HG03521 (cell line): ENCODE measurements at regions not wholly inside any gene's neighbourhood (a gene's known extent, or its start where the extent isn't known, plus 50 kb on each side); places are given as distances from the start of the nearest gene placed in this dataset.

ENCODE experiments used
- ATAC-seq: cut with Tn5 transposase; IDR thresholded peaks from one replicate; pipeline ENCODE4 v1.9.1; 2021; ENCODE audit warnings: mild to moderate bottlenecking, moderate library complexity; ENCODE audit not compliant: unreplicated experiment

- ATAC-seq = no peak
Observed at GRCh38 chr18:76579301-76579695, 84.3 kb upstream of the ZNF516 start.

- ATAC-seq = no peak
Observed at GRCh38 chr18:76578571-76579300, 83.7 kb upstream of the ZNF516 start.

DNA sequence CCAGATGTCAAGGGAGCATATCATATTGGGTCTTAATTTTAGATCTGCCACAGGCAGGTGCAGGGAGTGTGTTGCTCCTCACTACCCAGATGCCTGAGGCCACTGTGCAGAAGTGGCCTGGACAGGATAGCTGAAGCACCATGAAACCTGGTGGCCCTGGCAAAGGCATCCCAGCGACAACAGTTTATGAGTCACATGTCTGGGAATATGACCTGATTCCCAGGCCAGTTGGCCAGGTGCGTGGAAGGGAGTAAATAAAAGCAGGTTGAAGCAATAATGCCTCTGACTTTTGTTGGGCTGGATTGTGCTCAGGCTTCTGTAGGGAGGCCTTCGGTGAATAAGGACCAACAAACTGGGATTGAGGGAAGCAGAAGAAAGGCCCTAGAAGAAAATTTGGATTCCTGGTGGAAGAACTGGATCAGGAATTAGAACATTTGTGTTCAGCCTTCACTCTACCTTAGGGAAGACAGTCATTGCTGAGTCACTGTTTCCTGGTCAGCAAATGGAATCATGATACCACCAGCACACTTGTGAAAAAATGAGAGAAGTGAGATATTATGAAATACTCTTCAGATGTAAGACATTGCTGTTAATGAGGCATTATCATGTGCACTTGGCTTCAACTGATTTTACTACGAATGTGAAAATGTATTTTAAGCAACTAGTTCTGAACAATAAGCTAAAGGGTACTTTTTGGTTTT, 78.4 kb upstream of the ZNF516 start:
- no peak for ATAC-seq

- no peak for ATAC-seq
Observed at GRCh38 chr18:76572518-76573247, 77.6 kb upstream of the ZNF516 start.

DNA sequence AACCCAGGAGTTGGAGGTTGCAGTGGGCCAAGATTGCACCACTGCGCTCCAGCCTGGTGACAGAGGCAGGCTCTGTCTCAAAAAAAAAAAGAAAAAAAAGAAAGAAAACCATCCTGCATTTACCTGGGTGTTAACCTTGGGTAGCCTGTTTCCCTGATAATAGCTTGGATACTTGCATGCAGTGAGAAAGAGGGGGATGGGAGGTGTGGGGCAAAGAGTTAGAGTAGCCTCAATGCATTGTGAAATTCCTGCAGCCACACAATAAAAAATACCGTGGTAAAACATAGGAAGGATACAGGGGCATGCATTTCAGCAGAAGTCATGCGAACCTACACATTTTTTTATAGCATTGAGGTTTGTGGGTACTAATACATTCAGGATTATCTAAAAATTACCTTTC, 76.6 kb upstream of the ZNF516 start:
- no peak for ATAC-seq

DNA sequence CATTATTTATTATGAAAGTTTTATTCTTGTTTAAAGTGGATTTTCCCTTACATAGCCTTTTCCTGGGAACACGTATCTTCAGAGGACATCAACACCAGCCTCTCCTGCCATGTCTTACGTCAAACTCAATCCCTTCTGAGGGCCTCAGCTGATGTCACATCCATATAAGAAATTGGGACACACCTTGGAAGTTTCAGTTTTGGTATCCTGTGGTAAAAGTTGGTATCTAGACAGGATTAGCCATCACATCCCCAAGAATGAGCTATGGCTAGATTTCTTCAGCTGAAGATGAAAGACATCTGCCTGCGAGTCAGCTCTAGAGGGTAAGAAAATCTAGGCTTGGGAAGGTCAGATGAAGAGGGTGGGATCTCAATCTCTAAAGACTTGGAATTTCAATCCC, 75.8 kb upstream of the ZNF516 start:
- no peak for ATAC-seq

DNA sequence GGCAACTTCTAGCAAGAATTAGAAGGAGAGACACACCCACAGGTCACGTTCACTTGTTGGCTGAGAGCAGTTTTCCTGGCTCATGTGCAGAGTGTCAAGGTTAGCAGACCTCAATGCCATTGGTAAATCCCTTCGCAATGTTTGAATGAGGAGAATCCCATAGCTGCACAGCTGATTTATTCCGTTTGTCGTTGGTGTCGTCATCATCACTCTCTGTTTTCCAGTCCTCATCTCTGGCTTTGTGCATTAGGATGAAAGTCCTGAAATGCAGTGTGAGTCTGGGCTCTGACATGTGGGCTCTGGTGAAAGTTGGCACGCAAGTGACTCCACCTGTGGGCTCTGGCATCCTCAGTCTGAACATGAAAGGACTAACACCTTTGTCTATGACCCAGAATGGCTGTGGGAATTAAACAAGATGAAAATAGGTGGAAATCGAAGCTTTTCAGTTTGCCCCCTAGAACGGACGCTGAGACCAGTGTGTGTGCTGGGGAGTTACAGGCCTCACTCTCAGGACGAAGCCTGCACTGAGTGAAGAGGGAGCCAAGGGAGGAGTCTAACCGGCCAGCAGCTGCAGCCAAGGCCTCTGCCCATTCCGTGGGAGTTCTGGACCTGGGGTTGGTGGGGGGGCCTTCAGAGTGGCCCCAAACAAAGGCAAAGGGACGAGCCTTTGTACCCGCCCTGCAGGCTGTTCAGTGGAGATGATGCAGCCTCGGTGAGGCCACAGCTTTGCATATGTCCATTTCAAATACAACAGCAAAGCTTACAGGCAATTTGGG, 74.8 kb upstream of the ZNF516 start:
- ATAC-seq = no peak

- no peak for ATAC-seq
Observed at GRCh38 chr18:76568731-76569130, 73.7 kb upstream of the ZNF516 start.

DNA sequence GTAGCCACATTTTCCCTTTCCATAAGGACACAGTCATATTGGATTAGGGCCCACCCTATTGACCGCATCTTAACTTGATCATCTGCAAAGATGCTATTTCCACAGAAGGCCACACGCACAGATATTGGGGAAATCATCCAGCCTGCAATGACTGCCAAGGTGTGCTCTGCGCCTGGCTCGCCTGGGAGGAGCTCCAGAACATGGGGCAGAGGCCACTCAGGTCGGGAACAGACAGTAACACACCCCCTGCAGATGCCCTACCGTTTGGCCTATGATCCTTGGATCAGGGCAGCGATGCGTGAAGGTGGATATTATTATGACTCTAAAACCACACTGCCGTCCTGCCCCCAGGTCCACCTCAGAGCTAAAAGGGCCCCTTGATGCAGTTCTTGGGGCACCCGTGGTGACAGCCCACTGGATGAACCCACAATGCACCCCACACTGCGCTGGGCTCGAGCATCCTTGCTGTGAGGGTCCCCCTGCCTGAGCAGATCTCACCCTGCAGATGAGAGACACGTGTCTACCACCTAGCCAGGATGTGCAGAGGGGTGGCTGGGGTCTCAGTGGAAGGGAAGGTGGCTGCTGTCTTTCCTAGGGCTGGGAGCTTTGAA, 72.9 kb upstream of the ZNF516 start:
- no peak for ATAC-seq

GRCh38 chr18:76566987-76567386, 71.9 kb upstream of the ZNF516 start:
- ATAC-seq = no peak

GRCh38 chr18:76565238-76566173, 70.5 kb upstream of the ZNF516 start:
- no peak for ATAC-seq

GRCh38 chr18:76564655-76565237, 69.7 kb upstream of the ZNF516 start:
- no peak for ATAC-seq

DNA sequence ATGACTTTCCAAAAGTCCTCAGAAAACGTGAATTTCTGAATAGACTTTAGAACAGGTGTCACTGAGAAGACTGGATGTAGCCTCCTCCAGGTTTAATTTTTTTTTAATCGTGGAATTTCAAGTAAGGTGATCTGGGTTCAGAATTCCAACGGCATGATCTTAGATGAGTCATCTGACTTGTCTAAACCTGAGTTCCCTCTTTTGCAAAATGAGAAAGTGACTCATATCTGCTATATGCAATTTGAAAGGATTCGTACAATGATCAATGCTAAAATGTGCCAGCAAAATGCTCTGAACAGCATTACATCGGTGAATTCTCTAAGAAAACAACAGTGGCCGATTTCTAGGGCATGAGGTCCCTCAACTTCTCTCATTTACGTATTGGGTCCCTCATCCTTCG, 69.1 kb upstream of the ZNF516 start:
- no peak for ATAC-seq

DNA sequence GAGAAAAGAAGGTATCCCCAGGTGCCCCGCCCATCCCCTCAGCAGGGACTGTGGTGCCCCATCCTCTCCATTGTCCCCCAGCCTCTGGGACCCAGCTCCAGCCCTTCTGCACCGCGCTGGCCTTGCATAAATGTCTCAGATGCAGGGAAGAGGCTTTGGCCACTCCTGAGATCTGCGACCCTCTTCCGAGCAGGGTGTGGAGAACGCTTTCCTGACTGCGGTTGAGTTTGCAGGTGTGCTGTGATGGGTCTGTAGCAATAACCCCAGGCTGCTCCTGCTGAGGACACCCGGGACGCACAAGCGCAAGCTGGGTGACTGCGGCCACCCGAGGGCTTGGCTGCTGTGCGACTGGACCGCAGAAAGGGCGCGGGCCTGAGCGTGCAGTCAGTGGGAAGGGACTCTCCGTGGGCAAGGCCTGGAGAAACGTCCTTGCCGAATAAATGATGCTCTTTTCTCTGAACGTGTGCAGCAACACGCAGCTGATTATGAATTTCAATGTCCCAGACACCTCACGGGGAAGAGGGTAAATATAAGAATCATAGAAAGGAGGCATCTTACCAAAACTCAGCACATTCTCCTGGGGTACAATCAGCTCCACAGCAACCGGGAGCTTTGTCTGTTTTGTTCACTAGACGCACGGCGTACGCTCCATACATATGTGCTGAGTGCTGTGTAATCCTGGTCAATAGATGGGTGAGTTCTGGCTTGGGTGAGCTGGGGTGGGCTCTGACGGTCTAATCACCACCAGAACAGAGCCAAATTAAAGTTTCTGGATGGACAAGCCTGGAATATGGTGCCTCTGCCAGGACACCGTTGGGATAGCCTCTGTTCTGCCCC, 67.5 kb upstream of the ZNF516 start:
- no peak for ATAC-seq

DNA sequence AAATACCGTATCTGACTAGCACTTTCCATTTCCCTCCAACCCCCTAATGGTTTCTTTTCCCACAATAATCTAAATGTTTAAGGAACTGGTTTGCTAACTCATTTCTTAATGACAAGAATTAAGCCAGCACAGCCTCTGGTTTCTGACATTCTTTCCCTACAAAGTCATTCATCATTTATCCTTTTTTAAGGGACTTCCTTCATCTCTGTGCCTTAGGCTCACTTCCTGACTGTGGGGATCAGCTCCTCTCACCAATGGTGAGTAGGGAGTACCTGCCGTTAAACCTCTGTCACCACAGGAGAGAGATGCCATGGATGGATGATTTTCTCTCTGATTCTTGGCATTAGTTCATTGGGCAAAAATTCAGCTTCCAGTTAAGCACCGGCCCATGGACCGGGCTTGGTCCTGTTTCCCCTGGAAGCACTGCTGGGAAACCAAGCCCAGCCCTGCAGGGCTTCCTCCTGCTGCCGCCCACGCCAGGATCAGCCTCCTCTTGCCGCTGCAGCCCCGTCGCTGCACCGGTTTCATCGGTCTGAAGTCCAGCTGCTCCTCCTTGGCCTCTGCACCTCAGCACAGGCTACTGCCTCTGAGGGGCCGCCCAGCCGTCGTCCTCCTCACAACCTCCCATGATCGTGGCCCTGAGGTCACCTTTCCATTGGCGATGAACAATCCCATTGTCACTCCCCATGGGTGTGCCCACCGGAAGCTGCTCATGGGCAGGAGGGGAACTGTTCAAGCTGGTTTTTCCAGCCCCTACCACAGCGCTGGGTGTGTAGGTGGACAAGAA, 64.0 kb upstream of the ZNF516 start:
- ATAC-seq = no peak

GRCh38 chr18:76557026-76557575, 62.1 kb upstream of the ZNF516 start:
- no peak for ATAC-seq

- no peak for ATAC-seq
Observed at GRCh38 chr18:76554547-76555222, 59.6 kb upstream of the ZNF516 start.
